OCI-M2 (cell line): ENCODE measurements at regions not wholly inside any gene's neighbourhood (a gene's known extent, or its start where the extent isn't known, plus 50 kb on each side); places are given as distances from the start of the nearest gene placed in this dataset.

Source experiments
- DNase-seq: peaks from one replicate; lab custom pipeline; 2025; ENCODE audit not compliant: unreplicated experiment; lab: John Stamatoyannopoulos, UW

GRCh38 chr5:68406767-68407241, 191.2 kb downstream of the PIK3R1 start:
- no peak for DNase-seq

- DNase-seq, result no peak
Observed at GRCh38 chr5:68407311-68408239, 192.0 kb downstream of the PIK3R1 start.

- DNase-seq, result no peak
Observed at GRCh38 chr5:68408345-68408871, 192.9 kb downstream of the PIK3R1 start.

GRCh38 chr5:68409259-68409658, 193.7 kb downstream of the PIK3R1 start:
- DNase-seq, result no peak

GRCh38 chr5:68411161-68411560, 195.6 kb downstream of the PIK3R1 start:
- no peak for DNase-seq

- DNase-seq, result peak; percentile 67
Observed at GRCh38 chr5:68415177-68416085, 199.9 kb downstream of the PIK3R1 start.

GRCh38 chr5:68416714-68417113, 201.2 kb downstream of the PIK3R1 start:
- no peak for DNase-seq

GRCh38 chr5:68418201-68418600, 202.6 kb downstream of the PIK3R1 start:
- no peak for DNase-seq

GRCh38 chr5:68418680-68419079, 203.1 kb downstream of the PIK3R1 start:
- no peak for DNase-seq

- no peak for DNase-seq
Observed at GRCh38 chr5:68419081-68419636, 203.6 kb downstream of the PIK3R1 start.

GRCh38 chr5:68419637-68420452, 204.3 kb downstream of the PIK3R1 start:
- no peak for DNase-seq

GRCh38 chr5:68420476-68421344, 205.2 kb downstream of the PIK3R1 start:
- peak; percentile 25 for DNase-seq

GRCh38 chr5:68421485-68422220, 206.1 kb downstream of the PIK3R1 start:
- no peak for DNase-seq

- DNase-seq, result no peak
Observed at GRCh38 chr5:68423154-68423811, 207.7 kb downstream of the PIK3R1 start.

GRCh38 chr5:68424799-68425537, 209.4 kb downstream of the PIK3R1 start:
- DNase-seq, result no peak

- no peak for DNase-seq
Observed at GRCh38 chr5:68426586-68426985, 211.0 kb downstream of the PIK3R1 start.

GRCh38 chr5:68428231-68428811, 212.8 kb downstream of the PIK3R1 start:
- DNase-seq, result no peak
